H1 (cell line): ENCODE measurements at regions not wholly inside any gene's neighbourhood (a gene's known extent, or its start where the extent isn't known, plus 50 kb on each side); places are given as distances from the start of the nearest gene placed in this dataset.

Source experiments
- CTCF ChIA-PET: fragments of 300-600 bp; sonication (Branson Sonifier 250); formaldehyde crosslinking; loops from one replicate; lab custom pipeline; 2021; ENCODE audit not compliant: partially characterized antibody; lab: Charles Lee
- POLR2A ChIA-PET: fragments of 300-600 bp; sonication (Branson Sonifier 250); formaldehyde crosslinking; loops from one replicate; lab custom pipeline; 2021; ENCODE audit warnings: inconsistent platforms; ENCODE audit not compliant: partially characterized antibody; lab: Charles Lee
- DNase-seq, 2 experiments: peaks; one replicate each; pipeline versions ENCODE4 v3.0.0 to v3.0.0-alpha.2; 2010 to 2022; ENCODE audit warnings: low spot score in 2 of 2, low read depth in 1 of 2, mixed read lengths in 1 of 2
- FAIRE-seq: peaks from 2 replicates; lab custom pipeline; 2011; peaks lifted over from hg19 to GRCh38; lab: Jason Lieb, UNC
- H2AFZ ChIP-seq: 2 replicates; pipeline ENCODE4 v1.8.1; 2012; ENCODE audit warnings: low read length, inconsistent platforms
- H2AK5ac ChIP-seq: 2 replicates; pipeline ENCODE4 v1.6.1; 2013; ENCODE audit warnings: low read depth, low read length
- H2BK120ac ChIP-seq: replicated peaks from 2 replicates; pipeline ENCODE3; 2013; ENCODE audit warnings: low read depth, low read length, inconsistent platforms
- H2BK12ac ChIP-seq: 2 replicates; pipeline ENCODE4 v1.6.1; 2013; ENCODE audit warnings: low read depth, low read length
- H2BK15ac ChIP-seq: 2 replicates; pipeline ENCODE4 v1.6.1; 2013; ENCODE audit warnings: low read length
- H2BK20ac ChIP-seq: 2 replicates; pipeline ENCODE4 v1.6.1; 2013; ENCODE audit warnings: low read length
- H2BK5ac ChIP-seq: 2 replicates; pipeline ENCODE4 v1.6.1; 2013; ENCODE audit warnings: low read depth, low read length
- H3K14ac ChIP-seq: 2 replicates; pipeline ENCODE4 v1.6.1; 2013; ENCODE audit warnings: inconsistent platforms; ENCODE audit not compliant: insufficient read length
- H3K18ac ChIP-seq: 2 replicates; pipeline ENCODE4 v1.6.1; 2013; ENCODE audit warnings: low read length; ENCODE audit errors: extremely low read depth
- H3K23ac ChIP-seq: 2 replicates; pipeline ENCODE4 v1.6.1; 2013; ENCODE audit warnings: inconsistent platforms; ENCODE audit not compliant: insufficient read length
- H3K23me2 ChIP-seq: 2 replicates; pipeline ENCODE4 v1.6.1; 2013; ENCODE audit warnings: low read depth, low read length
- H3K27ac ChIP-seq: 2 replicates; pipeline ENCODE4 v1.6.1; 2011; ENCODE audit warnings: low read depth, low read length, inconsistent platforms
- H3K27me3 ChIP-seq, 4 experiments: replicated peaks in 1 of 4; 1 replicate in 1 of 4; 2 replicates in 3 of 4; pipeline versions ENCODE4 v1.6.1 to v1.8.1; 2011 to 2013; ENCODE audit warnings: low read length in 3 of 4, mild to moderate bottlenecking in 3 of 4, inconsistent platforms in 2 of 4, mixed read lengths in 2 of 4, moderate library complexity in 1 of 4; ENCODE audit not compliant: control insufficient read depth in 3 of 4, insufficient read depth in 3 of 4; ENCODE audit errors: extremely low read depth in 1 of 4
- H3K36me3 ChIP-seq, 4 experiments: 2 replicates each; pipeline versions ENCODE4 v1.6.1 to v1.8.1; 2011 to 2013; ENCODE audit warnings: mild to moderate bottlenecking in 4 of 4, low read length in 3 of 4, moderate library complexity in 2 of 4, control low read depth in 1 of 4, inconsistent platforms in 1 of 4; ENCODE audit not compliant: insufficient read depth in 4 of 4, control insufficient read depth in 2 of 4
- H3K4ac ChIP-seq: replicated peaks from 2 replicates; pipeline ENCODE3; 2013; ENCODE audit warnings: low read length, low read depth, mixed read lengths, inconsistent platforms; ENCODE audit not compliant: insufficient read length
- H3K4me1 ChIP-seq, 4 experiments: replicated peaks in 1 of 4; 1 replicate in 1 of 4; 2 replicates in 3 of 4; pipeline versions ENCODE4 v1.6.1 to v1.8.1; 2011 to 2013; ENCODE audit warnings: low read length in 3 of 4, inconsistent platforms in 2 of 4, mixed read lengths in 1 of 4; ENCODE audit not compliant: insufficient read depth in 4 of 4, control insufficient read depth in 3 of 4
- H3K4me2 ChIP-seq, 2 experiments: 2 replicates each; pipeline versions ENCODE4 v1.6.1 to v1.8.1; 2011 to 2013; ENCODE audit warnings: low read depth in 2 of 2, low read length in 2 of 2, control low read depth in 1 of 2, inconsistent platforms in 1 of 2, mild to moderate bottlenecking in 1 of 2; ENCODE audit not compliant: insufficient read depth in 1 of 2
- H3K4me3 ChIP-seq, 4 experiments: fragments of 200-600, 300-600 bp in 1 of 4; sonication (generic), shearing (Covaris generic), sonication (Bioruptor Twin) in 1 of 4; 2 replicates each; pipeline versions ENCODE4 v1.5.1 to v1.8.1; 2011 to 2016; ENCODE audit warnings: low read length in 4 of 4, low read depth in 3 of 4, control low read depth in 2 of 4, inconsistent platforms in 2 of 4, mild to moderate bottlenecking in 2 of 4, mixed read lengths in 1 of 4, moderate library complexity in 1 of 4; ENCODE audit not compliant: insufficient read depth in 2 of 4; ENCODE audit errors: extremely low read depth in 1 of 4
- H3K56ac ChIP-seq: replicated peaks from 2 replicates; pipeline ENCODE3; 2013; ENCODE audit warnings: low read depth, mild to moderate bottlenecking, mixed read lengths, low read length, inconsistent platforms; ENCODE audit not compliant: insufficient read length
- H3K79me1 ChIP-seq: 2 replicates; pipeline ENCODE4 v1.6.1; 2013; ENCODE audit warnings: low read depth, low read length, control low read depth
- H3K79me2 ChIP-seq, 2 experiments: 2 replicates each; pipeline versions ENCODE4 v1.6.1 to v1.8.1; 2012 to 2013; ENCODE audit warnings: low read length in 2 of 2, mild to moderate bottlenecking in 2 of 2, inconsistent platforms in 1 of 2; ENCODE audit not compliant: insufficient read depth in 2 of 2, control insufficient read depth in 1 of 2
- H3K9ac ChIP-seq, 4 experiments: replicated peaks in 1 of 4; 1 replicate in 1 of 4; 2 replicates in 3 of 4; pipeline versions ENCODE4 v1.6.1 to v1.8.1; 2011 to 2013; ENCODE audit warnings: low read depth in 3 of 4, low read length in 3 of 4, control low read depth in 2 of 4, mild to moderate bottlenecking in 2 of 4, moderate library complexity in 2 of 4, inconsistent platforms in 1 of 4; ENCODE audit errors: extremely low read depth in 1 of 4
- H3K9me3 ChIP-seq, 2 experiments: 2 replicates each; pipeline versions ENCODE4 v1.6.1 to v1.8.1; 2012 to 2013; ENCODE audit warnings: mild to moderate bottlenecking in 2 of 2, moderate library complexity in 2 of 2, control low read depth in 1 of 2, inconsistent platforms in 1 of 2, low read depth in 1 of 2, low read length in 1 of 2, mixed read lengths in 1 of 2; ENCODE audit not compliant: insufficient read depth in 2 of 2
- H4K20me1 ChIP-seq, 2 experiments: replicated peaks in 1 of 2; 2 replicates each; pipeline versions ENCODE3 to v1.8.1; 2011 to 2013; ENCODE audit warnings: inconsistent platforms in 2 of 2, low read length in 2 of 2, mild to moderate bottlenecking in 1 of 2; ENCODE audit not compliant: insufficient read depth in 2 of 2, control insufficient read depth in 1 of 2
- H4K5ac ChIP-seq: 2 replicates; pipeline ENCODE4 v1.6.1; 2013; ENCODE audit warnings: low read length, low read depth, mixed read lengths, inconsistent platforms; ENCODE audit not compliant: insufficient read length
- H4K8ac ChIP-seq: 2 replicates; pipeline ENCODE4 v1.8.0; 2013; ENCODE audit warnings: mild to moderate bottlenecking, moderate library complexity, low read length, inconsistent platforms; ENCODE audit not compliant: insufficient read depth; ENCODE audit errors: extremely low read depth
- H4K91ac ChIP-seq: replicated peaks from 2 replicates; pipeline ENCODE3; 2013; ENCODE audit warnings: low read length, mixed read lengths, inconsistent platforms; ENCODE audit not compliant: insufficient read length
- CREB1 ChIP-seq: IDR thresholded peaks from 2 replicates; pipeline ENCODE4 v1.6.1; 2012; ENCODE audit warnings: inconsistent platforms
- EP300 ChIP-seq, 2 experiments: IDR thresholded peaks; 1 replicate in 1 of 2; 2 replicates in 1 of 2; pipeline ENCODE4 v1.6.1; 2011 to 2012; ENCODE audit warnings: low read depth in 2 of 2, low read length in 2 of 2, mild to moderate bottlenecking in 2 of 2, borderline replicate concordance in 1 of 2, inconsistent platforms in 1 of 2, moderate library complexity in 1 of 2
- KDM5A ChIP-seq: fragments of 200-600 bp; IDR thresholded peaks from 2 replicates; pipeline ENCODE4 v1.7.1; 2012; ENCODE audit warnings: mild to moderate bottlenecking, low read length, inconsistent platforms, mixed read lengths
- RXRA ChIP-seq: IDR thresholded peaks from 2 replicates; pipeline ENCODE4 v1.6.1; 2011; ENCODE audit warnings: low read depth, mild to moderate bottlenecking, low read length, moderate library complexity; ENCODE audit not compliant: insufficient read depth
- SIRT6 ChIP-seq: IDR thresholded peaks from one replicate; pipeline ENCODE4 v1.7.1; 2012; ENCODE audit warnings: low read length, inconsistent platforms
- SRF ChIP-seq: IDR thresholded peaks from 2 replicates; pipeline ENCODE4 v1.6.1; 2011; ENCODE audit warnings: mild to moderate bottlenecking, low read depth, low read length, moderate library complexity
- SUZ12 ChIP-seq: fragments of 200-600 bp; sonication (generic); IDR thresholded peaks from 2 replicates; pipeline ENCODE4 v1.6.1; 2012; ENCODE audit warnings: mild to moderate bottlenecking, inconsistent platforms, low read length, moderate library complexity, mixed read lengths
- TCF12 ChIP-seq: IDR thresholded peaks from 2 replicates; pipeline ENCODE4 v1.6.1; 2011; ENCODE audit warnings: low read depth, mild to moderate bottlenecking, low read length
- YY1 ChIP-seq: IDR thresholded peaks from 2 replicates; pipeline ENCODE4 v1.6.1; 2011; ENCODE audit warnings: low read depth, mild to moderate bottlenecking, low read length
- TF ChIP-seq, protein P1 (sequence below): IDR thresholded peaks from 2 replicates; pipeline ENCODE4 v1.6.1; 2011; ENCODE audit warnings: low read depth, mild to moderate bottlenecking, low read length; ENCODE audit not compliant: insufficient read depth
- TF ChIP-seq, protein P2 (sequence below): IDR thresholded peaks from 2 replicates; pipeline ENCODE4 v1.6.1; 2012; ENCODE audit warnings: inconsistent platforms

DNA sequence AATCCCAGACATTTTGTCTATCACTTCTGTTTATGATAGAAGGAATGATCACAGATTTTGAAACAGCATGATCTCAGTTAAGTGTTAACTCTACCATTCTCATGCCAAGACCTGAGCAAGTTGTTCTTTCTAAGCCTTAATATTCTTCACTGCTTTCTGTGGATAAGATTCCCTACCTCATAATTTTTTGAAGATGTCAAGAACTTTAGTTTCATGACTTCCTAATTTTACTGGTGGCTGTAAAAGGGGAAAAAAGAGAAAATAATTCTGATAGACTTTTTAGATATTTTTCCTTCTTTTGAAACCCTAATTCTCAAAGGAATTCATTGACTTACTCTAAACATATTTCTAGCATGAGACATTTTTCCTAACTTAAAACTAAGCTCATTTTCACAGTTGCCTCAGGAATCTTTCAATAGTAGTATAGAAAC lies 520.0 kb upstream of the LUZP2 start:
- Histone ChIP-seq H3K4me1 (peaks cover 0 to 2% (median 0%) of the 10 kb centered on the region in 4 experiments; a peak in 1 of 7 replicates), H3K4me2 (no peak overlapping the region), H3K27ac (no peak overlapping the region), H3K23ac (no peak overlapping the region), H3K79me1 (no peaks in the 10 kb centered on the region), H4K20me1 (no peaks in the 10 kb centered on the region), H3K14ac (no peak overlapping the region), H3K23me2 (no peaks in the 10 kb centered on the region), H3K27me3 (peaks cover 0 to 1% (median 0%) of the 10 kb centered on the region in 4 experiments; a peak in 1 of 7 replicates), H2AK5ac (no peak overlapping the region), H3K56ac (no peak overlapping the region), H2BK20ac (no peak overlapping the region), H3K36me3 (no peaks in the 10 kb centered on the region), H4K91ac (no peak overlapping the region), H4K5ac (no peak overlapping the region), H2BK12ac (no peak overlapping the region), H4K8ac (no peak overlapping the region), H3K9me3 (no peaks in the 10 kb centered on the region), H3K79me2 (no peaks in the 10 kb centered on the region), H3K18ac (no peak overlapping the region), H2BK15ac (no peak overlapping the region), H2BK120ac (no peak overlapping the region), H2AFZ (no peak overlapping the region), H3K9ac (no peak overlapping the region), H2BK5ac (no peak overlapping the region), H3K4ac (no peak overlapping the region), H3K4me3 (no peak overlapping the region)
- CTCF ChIA-PET, result no interaction called here
- FAIRE-seq (no peak), DNase-seq (no peak)
- TF ChIP-seq, protein P1, sequence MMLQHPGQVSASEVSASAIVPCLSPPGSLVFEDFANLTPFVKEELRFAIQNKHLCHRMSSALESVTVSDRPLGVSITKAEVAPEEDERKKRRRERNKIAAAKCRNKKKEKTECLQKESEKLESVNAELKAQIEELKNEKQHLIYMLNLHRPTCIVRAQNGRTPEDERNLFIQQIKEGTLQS, result no peak
- TF ChIP-seq EP300 (IDR thresholded peaks at IDR 0.05; ENCODE audit: borderline replicate concordance in 1 of 2, low read depth in 2 of 2, low read length in 2 of 2) (no peak), CREB1 (no peak), TCF12 (no peak), SUZ12 (no peak), SIRT6 (no peak), YY1 (no peak), SRF (no peak), KDM5A (no peak), RXRA (no peak)
- TF ChIP-seq, protein P2, sequence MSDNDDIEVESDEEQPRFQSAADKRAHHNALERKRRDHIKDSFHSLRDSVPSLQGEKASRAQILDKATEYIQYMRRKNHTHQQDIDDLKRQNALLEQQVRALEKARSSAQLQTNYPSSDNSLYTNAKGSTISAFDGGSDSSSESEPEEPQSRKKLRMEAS, result no peak
- POLR2A ChIA-PET, result no interaction called here
